ENCODE measurements at regions not wholly inside any gene's neighbourhood (a gene's known extent, or its start where the extent isn't known, plus 50 kb on each side); places are given as distances from the start of the nearest gene placed in this dataset.

GRCh38 chr3:146801492-146801891 lies 196.3 kb upstream of the PLSCR5 start:
- Histone ChIP-seq H3K9me2 (replicated peaks; ENCODE audit: insufficient read depth, low read length) (no peaks in the 10 kb centered on the region), H4K20me1 (ENCODE audit: low read depth, low read length) (no peaks in the 10 kb centered on the region), H3K79me2 (ENCODE audit: insufficient read depth, low read length) (no peaks in the 10 kb centered on the region), H3K9me3 (ENCODE audit: insufficient read depth, low read length) (no peaks in the 10 kb centered on the region), H3K27ac (ENCODE audit: low read depth, low read length) (no peak overlapping the region), H3K36me3 (ENCODE audit: low read length) (no peaks in the 10 kb centered on the region), H3F3A (ENCODE audit: insufficient read depth) (no peaks in the 10 kb centered on the region), H3K4me2 (ENCODE audit: low read depth, low read length, poor library complexity, severe bottlenecking) (no peak overlapping the region), H2AFZ (ENCODE audit: low read depth, low read length, severe bottlenecking) (no peak overlapping the region), H3K9ac (ENCODE audit: low read length) (no peak overlapping the region), H3K27me3 (ENCODE audit: low read length) (no peaks in the 10 kb centered on the region), H3K4me3 (ENCODE audit: insufficient read depth, low read length, poor library complexity, severe bottlenecking) (no peak overlapping the region)
- no peak for TF ChIP-seq EZH2phosphoT487 (conservative IDR thresholded peaks at IDR 0.05; ENCODE audit: low read length)
- TF ChIP-seq CTCF (IDR thresholded peaks at IDR 0.05; ENCODE audit: insufficient read depth, low read length, poor library complexity, severe bottlenecking): no peak

- Histone ChIP-seq H3K79me2 (ENCODE audit: insufficient read depth, low read length) (no peaks in the 10 kb centered on the region), H3K9me2 (replicated peaks; ENCODE audit: insufficient read depth, low read length) (no peaks in the 10 kb centered on the region), H3K36me3 (ENCODE audit: low read length) (no peaks in the 10 kb centered on the region), H3F3A (ENCODE audit: insufficient read depth) (no peaks in the 10 kb centered on the region), H3K9me3 (ENCODE audit: insufficient read depth, low read length) (no peaks in the 10 kb centered on the region), H3K4me2 (ENCODE audit: low read depth, low read length, poor library complexity, severe bottlenecking) (no peak overlapping the region), H3K4me3 (ENCODE audit: insufficient read depth, low read length, poor library complexity, severe bottlenecking) (no peak overlapping the region), H3K27ac (ENCODE audit: low read depth, low read length) (no peak overlapping the region), H3K27me3 (ENCODE audit: low read length) (no peaks in the 10 kb centered on the region), H4K20me1 (ENCODE audit: low read depth, low read length) (no peaks in the 10 kb centered on the region), H2AFZ (ENCODE audit: low read depth, low read length, severe bottlenecking) (no peak overlapping the region), H3K9ac (ENCODE audit: low read length) (no peak overlapping the region)
- TF ChIP-seq EZH2phosphoT487 (conservative IDR thresholded peaks at IDR 0.05; ENCODE audit: low read length): no peak
- no peak for TF ChIP-seq CTCF (IDR thresholded peaks at IDR 0.05; ENCODE audit: insufficient read depth, low read length, poor library complexity, severe bottlenecking)
These were observed 195.3 kb upstream of the PLSCR5 start for GRCh38 chr3:146800484-146800883.

- Histone ChIP-seq H2AFZ (ENCODE audit: low read depth, low read length, severe bottlenecking) (no peak overlapping the region), H3K9ac (ENCODE audit: low read length) (no peak overlapping the region), H3F3A (ENCODE audit: insufficient read depth) (no peaks in the 10 kb centered on the region), H3K9me2 (replicated peaks; ENCODE audit: insufficient read depth, low read length) (no peaks in the 10 kb centered on the region), H3K9me3 (ENCODE audit: insufficient read depth, low read length) (no peaks in the 10 kb centered on the region), H3K27me3 (ENCODE audit: low read length) (no peaks in the 10 kb centered on the region), H3K4me3 (ENCODE audit: insufficient read depth, low read length, poor library complexity, severe bottlenecking) (no peak overlapping the region), H3K4me2 (ENCODE audit: low read depth, low read length, poor library complexity, severe bottlenecking) (no peak overlapping the region), H3K27ac (ENCODE audit: low read depth, low read length) (no peak overlapping the region), H3K79me2 (ENCODE audit: insufficient read depth, low read length) (no peaks in the 10 kb centered on the region), H4K20me1 (ENCODE audit: low read depth, low read length) (no peaks in the 10 kb centered on the region), H3K36me3 (ENCODE audit: low read length) (no peaks in the 10 kb centered on the region)
- TF ChIP-seq CTCF (IDR thresholded peaks at IDR 0.05; ENCODE audit: insufficient read depth, low read length, poor library complexity, severe bottlenecking) (no peak), EZH2phosphoT487 (conservative IDR thresholded peaks at IDR 0.05; ENCODE audit: low read length) (no peak)
These were observed 190.9 kb upstream of the PLSCR5 start for GRCh38 chr3:146796078-146796477.
